ENCODE measurements at regions not wholly inside any gene's neighbourhood (a gene's known extent, or its start where the extent isn't known, plus 50 kb on each side); places are given as distances from the start of the nearest gene placed in this dataset.

DNA sequence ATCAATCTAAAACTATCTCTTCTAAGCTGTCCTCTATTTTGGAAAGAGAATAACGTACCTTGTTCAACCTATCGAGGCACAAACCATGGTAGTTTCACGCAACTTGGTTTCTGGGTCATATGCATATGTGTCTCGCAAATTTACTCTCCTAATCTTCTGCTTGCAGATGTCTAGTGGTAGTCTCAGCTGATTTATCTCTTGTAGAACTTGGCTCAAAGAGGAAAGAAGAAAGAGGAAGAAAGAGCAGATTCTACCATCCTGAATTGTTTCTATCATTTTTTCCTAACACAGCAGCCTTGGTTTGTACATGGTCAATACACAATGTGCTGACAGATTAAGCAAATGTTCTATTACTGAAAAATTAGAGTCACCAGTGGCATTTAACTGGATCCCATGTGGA is 282.3 kb downstream of the SPRY2 start:
- no peak for DNase-seq (ENCODE audit: low spot score)
- Mint-ChIP-seq H3K36me3 (ENCODE audit: low read depth) (peaks cover 2% of the 10 kb centered on the region; the same call in 2 of the 3 replicates), H3K27ac (no peak overlapping the region), H3K27me3 (ENCODE audit: insufficient read depth, low read depth, poor library complexity) (peaks cover 2% of the 10 kb centered on the region), H3K4me1 (peaks cover 8% of the 10 kb centered on the region; the same call in 2 of the 3 replicates), H3K9me3 (peaks cover 3% of the 10 kb centered on the region; the same call in 2 of the 3 replicates), H3K4me3 (no peak overlapping the region)
- Histone ChIP-seq H3K4me2 (no peak overlapping the region), H3K79me2 (replicated peaks; ENCODE audit: insufficient read depth) (no peaks in the 10 kb centered on the region), H3F3A (replicated peaks; ENCODE audit: low read depth) (no peaks in the 10 kb centered on the region), H3K27me3 (ENCODE audit: insufficient read depth) (no peaks in the 10 kb centered on the region), H4K20me1 (replicated peaks; ENCODE audit: insufficient read depth) (no peaks in the 10 kb centered on the region), H2AFZ (no peak overlapping the region), H3K27ac (ENCODE audit: low read depth) (no peak overlapping the region), H3K4me3 (no peak overlapping the region), H3K4me1 (ENCODE audit: insufficient read depth) (peaks cover 8% of the 10 kb centered on the region; the same call in 1 of the 2 replicates), H3K9me2 (ENCODE audit: insufficient read depth) (0 out of 2 replicates have a peak, but pooled peaks cover 14% of the 10 kb centered on the region), H3K36me3 (ENCODE audit: insufficient read depth) (no peaks in the 10 kb centered on the region)
- TF ChIP-seq NANOG (IDR thresholded peaks at IDR 0.05; ENCODE audit: borderline replicate concordance) (no peak), EZH2 (IDR thresholded peaks at IDR 0.05; ENCODE audit: low read depth, unreplicated experiment) (no peak), ZNF114 (CRISPR knock-in tag; IDR thresholded peaks at IDR 0.05) (no peak), JUNB (IDR thresholded peaks at IDR 0.05; ENCODE audit: unreplicated experiment) (no peak), STAT1 (IDR thresholded peaks at IDR 0.05; ENCODE audit: unreplicated experiment) (no peak), REST (IDR thresholded peaks at IDR 0.05; ENCODE audit: unreplicated experiment) (no peak), POLR2AphosphoS5 (IDR thresholded peaks at IDR 0.05; ENCODE audit: low read depth) (no peak), CREB1 (CRISPR knock-in tag; IDR thresholded peaks at IDR 0.05; ENCODE audit: low read depth) (no peak), ZNF331 (CRISPR knock-in tag; IDR thresholded peaks at IDR 0.05; ENCODE audit: low read depth) (no peak), ZNF462 (CRISPR knock-in tag; IDR thresholded peaks at IDR 0.05) (no peak), EZH2phosphoT487 (IDR thresholded peaks at IDR 0.05; ENCODE audit: unreplicated experiment) (no peak)
- TF ChIP-seq, protein P1, sequence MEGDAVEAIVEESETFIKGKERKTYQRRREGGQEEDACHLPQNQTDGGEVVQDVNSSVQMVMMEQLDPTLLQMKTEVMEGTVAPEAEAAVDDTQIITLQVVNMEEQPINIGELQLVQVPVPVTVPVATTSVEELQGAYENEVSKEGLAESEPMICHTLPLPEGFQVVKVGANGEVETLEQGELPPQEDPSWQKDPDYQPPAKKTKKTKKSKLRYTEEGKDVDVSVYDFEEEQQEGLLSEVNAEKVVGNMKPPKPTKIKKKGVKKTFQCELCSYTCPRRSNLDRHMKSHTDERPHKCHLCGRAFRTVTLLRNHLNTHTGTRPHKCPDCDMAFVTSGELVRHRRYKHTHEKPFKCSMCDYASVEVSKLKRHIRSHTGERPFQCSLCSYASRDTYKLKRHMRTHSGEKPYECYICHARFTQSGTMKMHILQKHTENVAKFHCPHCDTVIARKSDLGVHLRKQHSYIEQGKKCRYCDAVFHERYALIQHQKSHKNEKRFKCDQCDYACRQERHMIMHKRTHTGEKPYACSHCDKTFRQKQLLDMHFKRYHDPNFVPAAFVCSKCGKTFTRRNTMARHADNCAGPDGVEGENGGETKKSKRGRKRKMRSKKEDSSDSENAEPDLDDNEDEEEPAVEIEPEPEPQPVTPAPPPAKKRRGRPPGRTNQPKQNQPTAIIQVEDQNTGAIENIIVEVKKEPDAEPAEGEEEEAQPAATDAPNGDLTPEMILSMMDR (conservative IDR thresholded peaks at IDR 0.05; ENCODE audit: low read depth in 2 of 2): no peak
- TF ChIP-seq, protein P2, sequence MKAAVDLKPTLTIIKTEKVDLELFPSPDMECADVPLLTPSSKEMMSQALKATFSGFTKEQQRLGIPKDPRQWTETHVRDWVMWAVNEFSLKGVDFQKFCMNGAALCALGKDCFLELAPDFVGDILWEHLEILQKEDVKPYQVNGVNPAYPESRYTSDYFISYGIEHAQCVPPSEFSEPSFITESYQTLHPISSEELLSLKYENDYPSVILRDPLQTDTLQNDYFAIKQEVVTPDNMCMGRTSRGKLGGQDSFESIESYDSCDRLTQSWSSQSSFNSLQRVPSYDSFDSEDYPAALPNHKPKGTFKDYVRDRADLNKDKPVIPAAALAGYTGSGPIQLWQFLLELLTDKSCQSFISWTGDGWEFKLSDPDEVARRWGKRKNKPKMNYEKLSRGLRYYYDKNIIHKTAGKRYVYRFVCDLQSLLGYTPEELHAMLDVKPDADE (IDR thresholded peaks at IDR 0.05): no peak
- no peak for ATAC-seq

All from GM23338 (cell line).